PC-9 (cell line): ENCODE measurements at regions not wholly inside any gene's neighbourhood (a gene's known extent, or its start where the extent isn't known, plus 50 kb on each side); places are given as distances from the start of the nearest gene placed in this dataset.

Experiments
- CTCF ChIP-seq: fragments of 200-600 bp; sonication (generic); conservative IDR thresholded peaks from 2 replicates; pipeline ENCODE4 v1.6.1; 2017; ENCODE audit warnings: mixed run types, antibody characterized with exemption, mild to moderate bottlenecking, moderate library complexity
- EZH2 ChIP-seq: fragments of 200-600 bp; sonication (generic); IDR thresholded peaks from 2 replicates; pipeline ENCODE4 v1.8.0; 2017; ENCODE audit warnings: antibody characterized with exemption, low read depth

GRCh38 chr6:81979767-81980166 lies 227.3 kb upstream of the TENT5A start:
- TF ChIP-seq CTCF (no peak), EZH2 (no peak)
